ENCODE measurements at regions not wholly inside any gene's neighbourhood (a gene's known extent, or its start where the extent isn't known, plus 50 kb on each side); places are given as distances from the start of the nearest gene placed in this dataset.

GRCh38 chr6:101058296-101058695 is 177.2 kb upstream of the ASCC3 start:
- TF ChIP-seq ZSCAN30 (tag by site-specific recombination; IDR thresholded peaks at IDR 0.05) (no peak), PRDM10 (tag by site-specific recombination; IDR thresholded peaks at IDR 0.05) (no peak), ZNF302 (tag by site-specific recombination; IDR thresholded peaks at IDR 0.05; ENCODE audit: low read depth) (no peak), ZNF274 (IDR thresholded peaks at IDR 0.05; ENCODE audit: low read length) (no peak), ZNF274 (tag by site-specific recombination; IDR thresholded peaks at IDR 0.05; ENCODE audit: borderline replicate concordance) (no peak)
